OCI-LY7 (cell line): ENCODE measurements at regions not wholly inside any gene's neighbourhood (a gene's known extent, or its start where the extent isn't known, plus 50 kb on each side); places are given as distances from the start of the nearest gene placed in this dataset.

ENCODE experiments used
- EZH2phosphoT487 ChIP-seq: fragments of 200-600 bp; sonication (generic); IDR thresholded peaks from 2 replicates; pipeline ENCODE4 v1.6.1; 2018; ENCODE audit warnings: low read depth, borderline replicate concordance, mild to moderate bottlenecking, mixed run types, antibody characterized with exemption, low read length, moderate library complexity, mixed read lengths
- TF ChIP-seq, protein P1 (sequence below): fragments of 200-600 bp; sonication (generic); conservative IDR thresholded peaks from 2 replicates; pipeline ENCODE4 v1.5.1; 2014; ENCODE audit warnings: mild to moderate bottlenecking, antibody characterized with exemption, low read length, moderate library complexity, mixed read lengths

DNA sequence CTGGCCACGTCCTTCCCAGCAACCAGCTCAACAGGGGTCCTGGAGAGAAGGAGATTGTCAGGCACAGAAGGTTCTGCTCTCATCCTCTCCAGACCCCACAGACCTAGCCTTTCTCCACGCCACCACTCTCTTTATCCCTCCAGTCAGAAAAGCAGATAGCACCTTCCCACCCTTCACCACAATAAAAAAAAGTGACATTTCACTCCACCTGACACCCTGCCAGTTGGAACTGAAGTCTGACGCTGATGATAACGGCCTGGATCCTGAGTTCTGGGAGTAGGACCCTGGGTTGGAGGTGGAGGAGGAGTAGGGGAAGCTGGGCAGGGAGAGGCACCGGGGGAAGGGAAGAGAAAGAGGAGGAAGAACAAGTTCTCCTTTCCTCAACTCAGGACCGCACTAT, 127.5 kb upstream of the ANO1 start:
- TF ChIP-seq, protein P1, sequence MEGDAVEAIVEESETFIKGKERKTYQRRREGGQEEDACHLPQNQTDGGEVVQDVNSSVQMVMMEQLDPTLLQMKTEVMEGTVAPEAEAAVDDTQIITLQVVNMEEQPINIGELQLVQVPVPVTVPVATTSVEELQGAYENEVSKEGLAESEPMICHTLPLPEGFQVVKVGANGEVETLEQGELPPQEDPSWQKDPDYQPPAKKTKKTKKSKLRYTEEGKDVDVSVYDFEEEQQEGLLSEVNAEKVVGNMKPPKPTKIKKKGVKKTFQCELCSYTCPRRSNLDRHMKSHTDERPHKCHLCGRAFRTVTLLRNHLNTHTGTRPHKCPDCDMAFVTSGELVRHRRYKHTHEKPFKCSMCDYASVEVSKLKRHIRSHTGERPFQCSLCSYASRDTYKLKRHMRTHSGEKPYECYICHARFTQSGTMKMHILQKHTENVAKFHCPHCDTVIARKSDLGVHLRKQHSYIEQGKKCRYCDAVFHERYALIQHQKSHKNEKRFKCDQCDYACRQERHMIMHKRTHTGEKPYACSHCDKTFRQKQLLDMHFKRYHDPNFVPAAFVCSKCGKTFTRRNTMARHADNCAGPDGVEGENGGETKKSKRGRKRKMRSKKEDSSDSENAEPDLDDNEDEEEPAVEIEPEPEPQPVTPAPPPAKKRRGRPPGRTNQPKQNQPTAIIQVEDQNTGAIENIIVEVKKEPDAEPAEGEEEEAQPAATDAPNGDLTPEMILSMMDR = no peak
- no peak for TF ChIP-seq EZH2phosphoT487
